GM12865 (cell line): ENCODE measurements at regions not wholly inside any gene's neighbourhood (a gene's known extent, or its start where the extent isn't known, plus 50 kb on each side); places are given as distances from the start of the nearest gene placed in this dataset.
A peak's percentile ranks its signal among the peaks of the same experiment; 100 is the strongest.
"Not testable (repeated sequence)": the region's sequence is repeated elsewhere in the genome, so short reads cannot be mapped to it uniquely, and the experiment has no call there.

Experiments used
- DNase-seq: peaks from one replicate; pipeline ENCODE4 v3.0.0; 2010; ENCODE audit warnings: low read depth
- H3K4me3 ChIP-seq: 2 replicates; pipeline ENCODE4 v1.5.1; 2011; ENCODE audit warnings: mild to moderate bottlenecking, low read depth, low read length, control low read depth
- TF ChIP-seq, protein P1 (sequence below): IDR thresholded peaks from 2 replicates; pipeline ENCODE4 v1.5.1; 2011; ENCODE audit warnings: low read length, control low read depth, low read depth, inconsistent platforms; ENCODE audit not compliant: insufficient read depth; ENCODE audit errors: missing control alignments

DNA sequence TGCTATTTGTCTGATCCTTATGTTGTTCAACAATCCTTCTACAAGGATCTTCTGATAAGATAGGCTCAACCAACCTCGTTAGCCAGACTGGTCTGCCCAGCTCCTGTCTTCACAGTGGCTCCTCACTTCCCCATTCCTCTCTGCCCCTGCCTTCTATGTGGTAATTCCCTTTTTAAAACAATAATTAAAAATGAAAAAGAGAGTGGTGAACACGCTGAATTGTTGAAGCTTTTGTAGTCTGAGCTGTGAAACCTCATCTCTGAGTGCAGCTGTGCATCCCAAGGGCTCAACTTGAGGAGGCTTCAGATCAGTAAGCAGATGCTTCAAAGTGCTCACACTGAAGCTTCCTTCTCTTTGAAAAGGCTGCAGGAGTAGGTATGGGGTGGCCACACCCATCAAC lies 70.7 kb upstream of the JUN start:
- no peak overlapping the region for H3K4me3 ChIP-seq
- DNase-seq, result peak; percentile 55
- TF ChIP-seq, protein P1, sequence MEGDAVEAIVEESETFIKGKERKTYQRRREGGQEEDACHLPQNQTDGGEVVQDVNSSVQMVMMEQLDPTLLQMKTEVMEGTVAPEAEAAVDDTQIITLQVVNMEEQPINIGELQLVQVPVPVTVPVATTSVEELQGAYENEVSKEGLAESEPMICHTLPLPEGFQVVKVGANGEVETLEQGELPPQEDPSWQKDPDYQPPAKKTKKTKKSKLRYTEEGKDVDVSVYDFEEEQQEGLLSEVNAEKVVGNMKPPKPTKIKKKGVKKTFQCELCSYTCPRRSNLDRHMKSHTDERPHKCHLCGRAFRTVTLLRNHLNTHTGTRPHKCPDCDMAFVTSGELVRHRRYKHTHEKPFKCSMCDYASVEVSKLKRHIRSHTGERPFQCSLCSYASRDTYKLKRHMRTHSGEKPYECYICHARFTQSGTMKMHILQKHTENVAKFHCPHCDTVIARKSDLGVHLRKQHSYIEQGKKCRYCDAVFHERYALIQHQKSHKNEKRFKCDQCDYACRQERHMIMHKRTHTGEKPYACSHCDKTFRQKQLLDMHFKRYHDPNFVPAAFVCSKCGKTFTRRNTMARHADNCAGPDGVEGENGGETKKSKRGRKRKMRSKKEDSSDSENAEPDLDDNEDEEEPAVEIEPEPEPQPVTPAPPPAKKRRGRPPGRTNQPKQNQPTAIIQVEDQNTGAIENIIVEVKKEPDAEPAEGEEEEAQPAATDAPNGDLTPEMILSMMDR, result no peak

DNA sequence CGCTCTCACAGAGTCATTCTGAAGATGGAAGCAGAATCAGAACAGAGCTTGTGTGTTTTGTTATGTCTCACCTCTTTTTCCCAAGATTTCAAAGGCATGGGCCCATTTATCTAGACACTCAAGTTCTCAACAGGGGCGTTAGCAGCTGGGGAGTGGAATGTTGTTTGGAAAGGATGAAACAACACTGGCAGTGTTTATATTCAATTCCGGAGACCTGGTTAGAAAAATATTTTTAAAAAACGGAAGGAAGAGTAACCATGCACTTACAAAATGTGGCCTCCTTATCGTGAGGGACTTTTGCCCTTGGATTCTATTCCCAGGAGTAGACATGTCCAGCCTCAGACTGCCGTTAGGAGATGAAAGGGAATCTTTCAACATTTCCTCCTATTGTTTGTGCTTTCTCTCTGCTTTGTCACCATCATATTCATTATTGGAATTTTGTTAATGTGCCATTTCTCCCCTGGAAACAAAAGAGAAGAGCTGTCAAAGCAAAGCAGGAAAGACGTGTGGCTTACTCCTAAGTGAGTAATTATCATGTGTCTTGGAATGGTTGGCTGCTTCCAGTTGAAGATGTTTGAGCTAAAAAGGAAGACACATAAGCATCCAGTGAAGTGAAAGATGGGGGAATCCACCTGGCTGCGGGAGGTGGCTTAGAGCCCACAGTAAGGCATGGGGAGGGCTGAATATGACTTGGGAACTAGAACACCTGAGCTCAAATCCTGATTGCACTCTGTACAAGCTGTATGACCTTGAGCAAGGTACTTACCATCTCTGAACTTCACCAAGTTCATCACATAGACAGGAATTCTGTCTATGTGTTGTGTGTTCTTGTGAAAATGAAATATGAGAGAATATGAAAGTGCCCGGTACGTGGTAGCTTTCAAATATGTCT lies 71.7 kb upstream of the JUN start:
- TF ChIP-seq, protein P1, result no peak
- H3K4me3 ChIP-seq, result no peak overlapping the region
- DNase-seq, result no peak

DNA sequence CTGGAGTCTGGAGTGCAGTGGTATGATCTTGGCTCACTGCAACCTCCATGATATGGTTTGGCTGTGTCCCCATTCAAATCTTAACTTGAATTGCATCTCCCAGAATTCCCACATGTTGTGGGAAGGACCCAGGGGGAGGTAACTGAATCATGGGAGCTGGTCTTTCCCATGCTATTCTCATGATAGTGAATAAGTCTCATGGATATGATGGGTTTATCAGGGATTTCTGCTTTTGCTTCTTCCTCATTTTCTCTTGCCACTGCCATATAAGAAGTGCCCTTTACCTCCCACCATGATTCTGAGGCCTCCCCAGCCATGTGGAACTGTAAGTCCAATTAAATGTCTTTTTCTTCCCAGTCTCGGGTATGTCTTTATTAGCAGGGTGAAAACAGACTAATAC lies 72.4 kb upstream of the JUN start:
- H3K4me3 ChIP-seq, DNase-seq: not testable (repeated sequence)

DNA sequence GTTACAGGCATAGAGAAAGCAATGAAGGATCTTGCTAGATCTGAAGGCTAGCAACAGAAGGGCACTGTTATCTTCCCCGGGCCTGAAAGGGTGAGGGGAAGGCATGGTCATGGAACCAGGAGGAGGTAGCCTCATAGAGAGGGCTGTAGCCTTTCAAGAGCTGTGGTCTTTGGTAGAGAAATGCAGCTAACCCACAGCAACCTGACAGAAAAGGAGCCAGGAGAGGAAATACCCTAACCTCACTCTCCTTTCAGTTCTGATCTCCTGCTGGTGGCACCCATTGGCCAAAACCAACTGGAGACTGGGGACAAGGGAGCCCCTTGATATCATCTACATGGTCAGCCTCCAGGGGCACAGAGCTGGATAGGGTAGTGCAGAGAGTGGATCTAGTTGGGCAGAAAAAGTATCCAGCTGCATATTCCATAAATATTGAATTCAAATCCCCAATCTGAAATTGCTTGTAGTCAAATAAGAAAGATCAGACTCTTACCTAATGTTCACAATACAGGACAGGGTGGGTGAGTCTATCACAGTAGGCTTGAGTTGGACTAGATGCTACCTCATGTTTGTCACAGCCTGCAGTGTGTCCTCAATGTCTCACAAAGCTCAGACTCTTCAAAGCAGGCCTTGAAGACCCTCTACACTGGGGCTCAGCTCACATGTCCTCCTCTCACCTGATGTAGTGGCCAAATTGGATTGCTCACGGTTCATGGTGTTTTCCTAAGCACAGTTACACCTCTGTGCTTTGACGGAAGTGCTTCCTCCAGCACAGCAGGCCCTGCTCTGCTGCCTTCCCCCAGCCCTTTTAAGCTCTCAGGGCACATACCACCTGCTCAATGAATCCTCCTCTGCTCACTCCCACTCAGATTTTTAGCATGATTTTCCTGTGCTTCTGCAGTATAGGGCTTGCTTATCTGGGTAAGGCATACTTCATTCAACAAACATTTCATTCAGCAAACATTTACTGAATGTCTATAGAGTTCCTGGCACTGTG lies 74.1 kb upstream of the JUN start:
- no peak overlapping the region for H3K4me3 ChIP-seq
- peak; percentile 84 for DNase-seq
- TF ChIP-seq, protein P1, result no peak

DNA sequence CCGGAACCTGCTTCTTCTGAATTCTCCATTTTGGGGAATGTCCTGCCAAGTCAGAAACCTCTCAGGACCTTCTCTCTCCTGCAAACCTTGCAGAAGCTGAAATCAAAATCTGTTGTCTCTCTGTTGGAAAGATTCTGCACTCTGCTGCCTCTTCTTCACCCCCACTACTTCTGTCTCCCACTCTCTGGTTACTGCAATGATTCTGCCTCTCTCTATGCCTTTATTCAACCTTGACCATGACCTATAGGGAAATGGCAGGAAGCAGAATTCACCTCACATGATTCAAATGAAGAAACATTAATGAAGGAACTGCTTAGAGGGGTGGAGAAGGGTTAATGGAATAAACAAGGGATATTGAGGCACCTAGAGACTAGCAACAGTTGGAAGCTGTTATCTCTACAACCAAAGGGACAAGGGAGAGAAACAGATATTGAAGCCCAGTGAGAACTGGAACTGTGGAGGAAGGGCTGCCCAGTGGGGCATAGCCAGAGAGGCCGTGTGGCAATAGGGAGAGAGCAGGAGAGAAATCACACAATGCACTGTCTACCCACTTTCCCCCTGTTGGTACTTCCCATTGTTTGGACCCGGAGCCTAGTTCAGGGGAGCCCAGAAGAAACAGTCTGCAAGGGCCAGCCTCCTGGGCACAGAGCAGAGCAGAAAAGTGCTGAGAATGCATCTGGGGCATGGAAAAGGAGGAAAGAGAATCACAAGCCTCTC lies 76.1 kb upstream of the JUN start:
- DNase-seq, result no peak
- H3K4me3 ChIP-seq, result no peak overlapping the region
- TF ChIP-seq, protein P1, result no peak

DNA sequence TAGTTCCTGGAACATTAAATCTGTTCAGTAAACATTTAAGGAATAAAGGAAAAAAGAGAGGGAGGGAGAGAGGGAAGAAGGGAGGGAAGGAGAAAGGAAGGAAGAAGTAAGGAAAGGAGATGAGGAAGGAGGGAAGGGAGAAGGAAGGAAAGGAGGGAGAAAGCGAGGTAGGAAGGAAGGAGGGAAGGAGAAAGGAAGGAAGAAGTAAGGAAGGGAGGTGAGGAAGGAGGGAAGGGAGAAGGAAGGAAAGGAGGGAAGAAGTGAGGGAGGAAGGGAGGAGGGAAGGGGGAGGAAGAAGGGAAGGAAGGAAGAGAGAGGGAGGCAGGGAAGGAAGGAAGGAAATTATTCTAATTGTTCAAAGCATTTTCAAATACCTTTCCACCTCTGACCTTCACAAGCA lies 77.2 kb upstream of the JUN start:
- DNase-seq, result no peak
- H3K4me3 ChIP-seq, result no peak overlapping the region

More for the DNA sequence above, 77.2 kb upstream of the JUN start:
- TF ChIP-seq, protein P1, result no peak
